ENCODE measurements at regions not wholly inside any gene's neighbourhood (a gene's known extent, or its start where the extent isn't known, plus 50 kb on each side); places are given as distances from the start of the nearest gene placed in this dataset.

DNA sequence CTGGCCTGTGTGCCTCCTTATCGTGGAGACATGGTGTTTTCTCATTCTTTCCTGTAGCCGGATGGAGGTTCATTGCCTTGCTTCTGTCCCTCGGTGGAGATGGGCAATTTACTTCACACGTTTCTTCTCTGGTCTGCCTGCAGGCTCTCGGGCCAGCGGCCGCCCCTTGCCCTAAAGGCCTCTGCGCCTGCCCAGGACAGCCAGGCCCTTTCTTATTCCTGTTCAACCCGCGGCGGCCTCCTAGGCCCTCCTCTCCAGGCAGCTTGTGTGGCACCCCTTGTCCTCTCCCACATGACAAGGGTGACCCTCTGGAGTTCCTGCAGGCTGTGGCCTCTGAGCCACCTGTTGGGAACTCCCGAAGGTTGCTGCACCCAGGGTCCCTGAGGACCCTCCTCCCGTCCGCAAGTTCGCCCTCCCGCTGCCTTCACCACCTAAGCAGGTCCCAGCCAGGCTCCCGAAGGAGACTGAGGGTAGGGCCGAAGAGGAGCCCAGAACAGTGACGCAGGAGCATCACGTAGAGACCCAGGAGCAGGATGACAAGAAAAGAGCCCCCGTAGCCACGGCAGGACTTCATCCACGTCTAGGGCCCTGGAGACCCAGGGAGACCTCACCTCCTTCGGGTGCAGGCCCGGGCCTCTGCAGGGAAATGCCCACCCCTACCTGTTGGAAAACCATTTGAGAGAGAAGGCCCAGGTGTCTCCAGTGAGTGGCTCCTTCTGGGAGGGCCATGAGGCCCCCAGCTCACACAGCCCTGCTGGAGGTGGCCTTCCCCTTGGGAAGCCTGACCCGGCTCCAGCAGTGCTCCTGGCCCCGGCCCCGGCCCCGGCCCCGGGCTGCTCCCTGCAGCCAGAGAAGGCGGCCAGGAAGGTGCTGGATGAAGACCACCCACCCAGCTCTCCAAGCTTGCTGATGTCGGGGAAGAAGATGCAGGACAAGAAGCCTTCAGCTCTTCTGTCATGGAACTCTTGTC is 291.4 kb downstream of the TLE4 start:
- no peak for TF ChIP-seq POLR2A (IDR thresholded peaks at IDR 0.05)
- TF ChIP-seq, protein P1, sequence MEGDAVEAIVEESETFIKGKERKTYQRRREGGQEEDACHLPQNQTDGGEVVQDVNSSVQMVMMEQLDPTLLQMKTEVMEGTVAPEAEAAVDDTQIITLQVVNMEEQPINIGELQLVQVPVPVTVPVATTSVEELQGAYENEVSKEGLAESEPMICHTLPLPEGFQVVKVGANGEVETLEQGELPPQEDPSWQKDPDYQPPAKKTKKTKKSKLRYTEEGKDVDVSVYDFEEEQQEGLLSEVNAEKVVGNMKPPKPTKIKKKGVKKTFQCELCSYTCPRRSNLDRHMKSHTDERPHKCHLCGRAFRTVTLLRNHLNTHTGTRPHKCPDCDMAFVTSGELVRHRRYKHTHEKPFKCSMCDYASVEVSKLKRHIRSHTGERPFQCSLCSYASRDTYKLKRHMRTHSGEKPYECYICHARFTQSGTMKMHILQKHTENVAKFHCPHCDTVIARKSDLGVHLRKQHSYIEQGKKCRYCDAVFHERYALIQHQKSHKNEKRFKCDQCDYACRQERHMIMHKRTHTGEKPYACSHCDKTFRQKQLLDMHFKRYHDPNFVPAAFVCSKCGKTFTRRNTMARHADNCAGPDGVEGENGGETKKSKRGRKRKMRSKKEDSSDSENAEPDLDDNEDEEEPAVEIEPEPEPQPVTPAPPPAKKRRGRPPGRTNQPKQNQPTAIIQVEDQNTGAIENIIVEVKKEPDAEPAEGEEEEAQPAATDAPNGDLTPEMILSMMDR (IDR thresholded peaks at IDR 0.05 in 4 of 5, conservative IDR thresholded peaks at IDR 0.05 in 1 of 5), result no peak
